ENCODE measurements at regions not wholly inside any gene's neighbourhood (a gene's known extent, or its start where the extent isn't known, plus 50 kb on each side); places are given as distances from the start of the nearest gene placed in this dataset.

DNA sequence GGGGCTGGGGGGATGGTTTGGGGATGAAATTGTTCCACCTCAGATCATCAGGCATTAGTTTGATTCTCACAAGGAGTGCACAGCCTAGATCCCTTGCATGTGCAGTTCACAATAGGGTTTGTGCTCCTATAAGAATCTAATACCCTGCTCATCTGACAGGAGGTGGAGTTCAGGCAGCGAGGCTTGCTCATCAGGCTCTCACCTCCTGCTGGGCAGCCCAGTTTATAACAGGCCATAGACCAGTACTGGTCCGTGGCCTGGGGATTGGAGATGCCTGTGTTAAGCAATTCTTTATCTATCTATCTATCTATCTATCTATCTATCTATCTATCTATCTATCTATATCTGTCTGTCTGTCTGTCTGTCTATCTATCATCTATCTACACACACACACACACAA lies 525.3 kb upstream of the DAB1 start:
- Histone ChIP-seq H3K9me2 (ENCODE audit: insufficient read depth) (no peaks in the 10 kb centered on the region), H3K9me3 (ENCODE audit: control insufficient read depth in 1 of 2, insufficient read depth in 1 of 2, low read depth in 1 of 2, low read length in 2 of 2) (no peaks in the 10 kb centered on the region), H4K20me1 (ENCODE audit: insufficient read depth) (no peaks in the 10 kb centered on the region), H3K36me3 (ENCODE audit: control insufficient read depth in 1 of 2, insufficient read depth in 2 of 2, low read length in 2 of 2) (no peaks in the 10 kb centered on the region), H3K27ac (ENCODE audit: low read depth, low read length) (no peak overlapping the region), H3K4me1 (ENCODE audit: control insufficient read depth in 1 of 2, insufficient read depth in 2 of 2, low read length in 2 of 2) (no peaks in the 10 kb centered on the region), H3K79me2 (ENCODE audit: insufficient read depth, low read length) (no peaks in the 10 kb centered on the region), H2AFZ (ENCODE audit: low read depth, low read length, poor library complexity, severe bottlenecking) (no peak overlapping the region), H3K9ac (ENCODE audit: low read length) (no peak overlapping the region), H3K4me2 (ENCODE audit: low read length) (no peak overlapping the region), H3K27me3 (ENCODE audit: insufficient read depth, low read length) (no peaks in the 10 kb centered on the region), H3K4me3 (replicated peaks in 1 of 2; ENCODE audit: low read depth in 1 of 2, low read length in 2 of 2) (no peak overlapping the region)
- ChIA-PET RAD21 (ENCODE audit: low non-redundant PET in 1 of 2, low total read pairs in 2 of 2, uncharacterized antibody in 2 of 2, unreplicated experiment in 2 of 2) (no interaction called here), POLR2A (no interaction called here), CTCF (no interaction called here)
- intact Hi-C loops (cut with micrococcal nuclease): no loop called here
- TF ChIP-seq, protein P1, sequence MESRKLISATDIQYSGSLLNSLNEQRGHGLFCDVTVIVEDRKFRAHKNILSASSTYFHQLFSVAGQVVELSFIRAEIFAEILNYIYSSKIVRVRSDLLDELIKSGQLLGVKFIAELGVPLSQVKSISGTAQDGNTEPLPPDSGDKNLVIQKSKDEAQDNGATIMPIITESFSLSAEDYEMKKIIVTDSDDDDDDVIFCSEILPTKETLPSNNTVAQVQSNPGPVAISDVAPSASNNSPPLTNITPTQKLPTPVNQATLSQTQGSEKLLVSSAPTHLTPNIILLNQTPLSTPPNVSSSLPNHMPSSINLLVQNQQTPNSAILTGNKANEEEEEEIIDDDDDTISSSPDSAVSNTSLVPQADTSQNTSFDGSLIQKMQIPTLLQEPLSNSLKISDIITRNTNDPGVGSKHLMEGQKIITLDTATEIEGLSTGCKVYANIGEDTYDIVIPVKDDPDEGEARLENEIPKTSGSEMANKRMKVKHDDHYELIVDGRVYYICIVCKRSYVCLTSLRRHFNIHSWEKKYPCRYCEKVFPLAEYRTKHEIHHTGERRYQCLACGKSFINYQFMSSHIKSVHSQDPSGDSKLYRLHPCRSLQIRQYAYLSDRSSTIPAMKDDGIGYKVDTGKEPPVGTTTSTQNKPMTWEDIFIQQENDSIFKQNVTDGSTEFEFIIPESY (IDR thresholded peaks at IDR 0.05; ENCODE audit: extremely low read depth, insufficient replicate concordance, low read length): no peak
- TF ChIP-seq ELF1 (IDR thresholded peaks at IDR 0.05; ENCODE audit: borderline replicate concordance, low read depth) (no peak), ZNF274 (IDR thresholded peaks at IDR 0.05; ENCODE audit: low read depth, low read length) (no peak), SP1 (IDR thresholded peaks at IDR 0.05; ENCODE audit: low read depth) (no peak), TCF7L2 (IDR thresholded peaks at IDR 0.05; ENCODE audit: borderline replicate concordance, extremely low read depth, insufficient read depth, insufficient read length) (no peak), EZH2phosphoT487 (IDR thresholded peaks at IDR 0.05; ENCODE audit: borderline replicate concordance) (no peak), CBX3 (IDR thresholded peaks at IDR 0.05; ENCODE audit: low read depth) (no peak), RAD21 (IDR thresholded peaks at IDR 0.05; ENCODE audit: low read depth) (no peak), YY1 (IDR thresholded peaks at IDR 0.05; ENCODE audit: extremely low read depth, insufficient replicate concordance, low read depth, low read length) (no peak), EGR1 (IDR thresholded peaks at IDR 0.05; ENCODE audit: low read depth) (no peak), POLR2AphosphoS5 (IDR thresholded peaks at IDR 0.05; ENCODE audit: low read depth, low read length) (no peak), CEBPB (IDR thresholded peaks at IDR 0.05; ENCODE audit: low read depth) (no peak), ZFX (IDR thresholded peaks at IDR 0.05) (no peak), POLR2A (IDR thresholded peaks at IDR 0.05; ENCODE audit: borderline replicate concordance, extremely low read depth, insufficient read depth, insufficient read length) (no peak)
- TF ChIP-seq, protein P2, sequence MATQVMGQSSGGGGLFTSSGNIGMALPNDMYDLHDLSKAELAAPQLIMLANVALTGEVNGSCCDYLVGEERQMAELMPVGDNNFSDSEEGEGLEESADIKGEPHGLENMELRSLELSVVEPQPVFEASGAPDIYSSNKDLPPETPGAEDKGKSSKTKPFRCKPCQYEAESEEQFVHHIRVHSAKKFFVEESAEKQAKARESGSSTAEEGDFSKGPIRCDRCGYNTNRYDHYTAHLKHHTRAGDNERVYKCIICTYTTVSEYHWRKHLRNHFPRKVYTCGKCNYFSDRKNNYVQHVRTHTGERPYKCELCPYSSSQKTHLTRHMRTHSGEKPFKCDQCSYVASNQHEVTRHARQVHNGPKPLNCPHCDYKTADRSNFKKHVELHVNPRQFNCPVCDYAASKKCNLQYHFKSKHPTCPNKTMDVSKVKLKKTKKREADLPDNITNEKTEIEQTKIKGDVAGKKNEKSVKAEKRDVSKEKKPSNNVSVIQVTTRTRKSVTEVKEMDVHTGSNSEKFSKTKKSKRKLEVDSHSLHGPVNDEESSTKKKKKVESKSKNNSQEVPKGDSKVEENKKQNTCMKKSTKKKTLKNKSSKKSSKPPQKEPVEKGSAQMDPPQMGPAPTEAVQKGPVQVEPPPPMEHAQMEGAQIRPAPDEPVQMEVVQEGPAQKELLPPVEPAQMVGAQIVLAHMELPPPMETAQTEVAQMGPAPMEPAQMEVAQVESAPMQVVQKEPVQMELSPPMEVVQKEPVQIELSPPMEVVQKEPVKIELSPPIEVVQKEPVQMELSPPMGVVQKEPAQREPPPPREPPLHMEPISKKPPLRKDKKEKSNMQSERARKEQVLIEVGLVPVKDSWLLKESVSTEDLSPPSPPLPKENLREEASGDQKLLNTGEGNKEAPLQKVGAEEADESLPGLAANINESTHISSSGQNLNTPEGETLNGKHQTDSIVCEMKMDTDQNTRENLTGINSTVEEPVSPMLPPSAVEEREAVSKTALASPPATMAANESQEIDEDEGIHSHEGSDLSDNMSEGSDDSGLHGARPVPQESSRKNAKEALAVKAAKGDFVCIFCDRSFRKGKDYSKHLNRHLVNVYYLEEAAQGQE (IDR thresholded peaks at IDR 0.05; ENCODE audit: low read depth): no peak
- TF ChIP-seq, protein P3, sequence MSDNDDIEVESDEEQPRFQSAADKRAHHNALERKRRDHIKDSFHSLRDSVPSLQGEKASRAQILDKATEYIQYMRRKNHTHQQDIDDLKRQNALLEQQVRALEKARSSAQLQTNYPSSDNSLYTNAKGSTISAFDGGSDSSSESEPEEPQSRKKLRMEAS (IDR thresholded peaks at IDR 0.05): no peak
- ATAC-seq (no peak), DNase-seq (ENCODE audit: low read depth, low spot score) (no peak)
- no TSS peak for BruUV-seq (replicated peaks)
